HG03095 (cell line): ENCODE measurements at regions not wholly inside any gene's neighbourhood (a gene's known extent, or its start where the extent isn't known, plus 50 kb on each side); places are given as distances from the start of the nearest gene placed in this dataset.
"Not testable (repeated sequence)": the region's sequence is repeated elsewhere in the genome, so short reads cannot be mapped to it uniquely, and the experiment has no call there.

Source experiments
- ATAC-seq: cut with Tn5 transposase; IDR thresholded peaks from one replicate; pipeline ENCODE4 v1.9.1; 2021; ENCODE audit warnings: moderate library complexity; ENCODE audit not compliant: unreplicated experiment

DNA sequence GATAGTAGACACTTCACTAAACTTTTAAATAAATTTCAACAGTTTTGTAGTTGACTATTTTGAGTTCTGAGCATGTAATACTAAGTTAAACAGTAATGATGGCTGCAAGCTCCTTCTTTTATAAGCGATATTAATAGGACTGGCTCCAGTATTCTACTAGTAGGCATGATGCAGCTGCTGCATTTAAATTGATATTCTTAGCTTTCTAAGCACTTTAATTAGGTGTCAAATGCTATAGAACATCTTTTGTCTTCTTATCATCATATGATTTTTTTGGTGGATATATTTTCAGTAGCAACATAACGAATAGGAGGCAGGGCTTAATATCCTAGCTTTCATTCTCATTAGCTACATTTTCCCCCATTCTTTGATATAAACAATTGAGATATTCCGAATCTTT lies 141.1 kb downstream of the FBXO4 start:
- ATAC-seq: no peak

- no peak for ATAC-seq
These were observed 149.3 kb downstream of the FBXO4 start for GRCh38 chr5:42074353-42074752.

GRCh38 chr5:42089705-42090104 lies 164.6 kb downstream of the FBXO4 start:
- no peak for ATAC-seq

DNA sequence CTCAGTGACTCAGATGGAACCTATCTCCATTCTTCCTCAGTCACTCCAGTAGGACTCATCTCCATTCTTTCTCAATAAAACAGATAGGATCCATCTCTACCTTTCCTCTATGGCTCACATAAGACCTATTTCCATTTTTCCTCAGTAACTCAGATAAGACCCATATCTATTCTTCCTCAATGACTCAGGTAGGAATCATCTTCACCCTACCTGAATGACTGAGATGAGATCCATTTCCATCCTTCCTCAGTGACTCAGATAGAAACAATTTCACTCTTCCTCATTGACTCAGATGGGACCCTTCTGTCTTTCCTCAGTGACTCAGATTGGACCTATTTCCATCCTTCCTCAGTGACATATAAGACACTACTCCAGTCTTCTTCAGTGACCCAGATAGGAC lies 165.1 kb downstream of the FBXO4 start:
- ATAC-seq: no peak

DNA sequence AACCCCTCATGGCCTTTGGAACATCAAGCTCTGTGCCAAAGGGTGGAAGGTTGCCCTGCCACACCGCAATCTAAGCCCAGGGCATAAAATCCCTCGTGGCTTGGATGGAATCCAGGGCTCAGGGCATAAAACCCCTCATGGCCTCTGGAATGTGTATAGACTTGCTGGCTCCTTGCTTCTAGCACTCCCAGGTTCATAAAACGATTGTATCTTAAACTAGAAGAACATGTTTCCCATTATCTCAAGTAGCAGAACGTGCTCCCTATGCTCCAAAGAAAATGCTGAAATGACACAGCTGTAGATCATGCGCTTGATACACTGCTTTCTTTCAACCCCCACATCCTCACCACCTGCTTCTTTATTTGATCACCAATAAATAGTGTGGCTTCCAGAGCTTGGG lies 174.8 kb downstream of the FBXO4 start:
- ATAC-seq: not testable (repeated sequence)

DNA sequence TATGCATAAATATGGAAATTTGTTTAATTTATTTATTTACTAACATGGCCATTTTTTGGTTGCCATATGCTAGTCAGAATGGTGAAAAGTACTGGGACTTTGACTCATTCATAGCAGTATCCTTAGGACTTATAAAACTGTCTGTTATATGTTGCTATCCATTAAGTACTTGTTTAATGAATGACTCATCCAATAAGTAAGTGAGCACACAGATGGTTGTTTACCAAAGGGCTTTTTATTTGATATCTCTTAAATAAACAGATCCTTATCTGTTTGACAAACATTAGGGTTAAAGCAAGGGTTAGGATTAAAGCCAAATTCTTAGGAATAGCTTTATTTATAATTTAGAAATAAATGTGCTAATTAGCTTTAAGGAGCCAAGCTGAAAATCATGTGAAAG lies 183.4 kb downstream of the FBXO4 start:
- ATAC-seq: no peak

DNA sequence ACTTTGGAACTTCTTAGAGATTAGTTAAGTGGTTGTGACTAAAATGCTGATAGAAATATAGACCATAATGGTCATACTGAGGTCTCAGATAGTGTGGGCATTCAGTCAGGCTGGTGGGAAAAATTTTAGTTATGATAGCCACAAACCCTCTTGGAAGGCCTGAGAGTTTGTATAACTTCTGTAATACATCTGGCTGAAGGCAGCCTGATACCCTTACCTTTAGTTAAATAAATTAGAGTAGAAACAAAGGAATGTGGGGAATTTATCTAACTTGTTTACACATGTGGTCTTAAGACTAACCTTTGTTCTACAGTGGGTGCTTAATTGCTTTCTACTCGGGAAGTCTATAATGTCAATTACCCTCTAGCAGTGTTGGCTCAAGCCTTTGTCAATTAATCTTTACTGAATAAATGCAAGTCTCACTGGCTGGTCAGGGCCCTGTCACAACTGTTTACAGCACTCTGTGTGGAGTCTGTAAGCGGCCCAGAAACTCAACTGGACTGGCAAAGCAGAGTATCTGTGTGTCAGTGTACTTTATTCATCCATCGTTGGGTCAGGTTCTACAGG lies 184.0 kb downstream of the FBXO4 start:
- ATAC-seq: no peak

GRCh38 chr5:42115721-42116120 lies 190.6 kb downstream of the FBXO4 start:
- not testable (repeated sequence) for ATAC-seq

- no peak for ATAC-seq
These were observed 195.0 kb downstream of the FBXO4 start for GRCh38 chr5:42120070-42120469.

DNA sequence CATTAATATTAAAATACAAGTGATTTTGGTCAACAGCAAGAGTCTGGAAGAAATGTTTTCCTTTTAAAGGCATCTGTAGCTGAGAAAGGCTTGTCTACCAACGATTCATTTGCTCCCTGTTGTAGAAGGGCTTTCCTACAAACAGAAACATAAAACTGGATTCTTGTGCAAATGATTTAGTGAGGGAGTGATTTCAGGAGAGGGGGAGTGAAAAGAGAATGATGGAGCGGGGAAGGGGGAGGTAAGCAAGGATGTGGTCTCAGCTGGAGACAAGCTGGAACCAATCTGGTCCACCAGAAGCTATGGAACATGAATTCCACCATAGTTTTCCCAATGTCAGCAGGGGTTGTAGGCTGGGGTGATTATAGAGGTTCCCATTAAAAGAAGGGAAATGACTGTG lies 196.3 kb downstream of the FBXO4 start:
- no peak for ATAC-seq

GRCh38 chr5:42131081-42131480 lies 206.0 kb downstream of the FBXO4 start:
- ATAC-seq: no peak

GRCh38 chr5:42143361-42143760 lies 218.3 kb downstream of the FBXO4 start:
- ATAC-seq: no peak

DNA sequence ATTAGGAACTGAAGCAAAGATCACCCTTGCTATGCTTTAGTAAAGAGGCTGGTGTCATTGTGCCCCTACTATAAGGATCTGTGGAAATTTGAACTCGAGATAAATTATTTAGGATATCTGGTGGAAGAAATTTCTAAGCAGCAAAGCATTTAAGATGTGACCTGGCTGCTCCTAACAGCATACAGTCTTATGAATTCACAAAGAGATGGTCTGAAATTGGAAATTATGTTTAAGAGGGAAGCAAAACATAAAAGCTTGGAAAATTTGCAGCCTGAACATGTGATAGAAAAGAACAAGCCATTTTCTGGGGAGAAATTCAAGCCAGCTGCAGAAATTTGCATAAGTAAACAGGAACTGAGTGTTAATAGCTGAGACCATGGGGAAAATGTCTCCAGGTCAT lies 223.7 kb downstream of the FBXO4 start:
- no peak for ATAC-seq

- ATAC-seq: no peak
These were observed 232.1 kb downstream of the FBXO4 start for GRCh38 chr5:42157215-42157614.

- ATAC-seq: no peak
These were observed 238.0 kb downstream of the FBXO4 start for GRCh38 chr5:42163083-42163482.

DNA sequence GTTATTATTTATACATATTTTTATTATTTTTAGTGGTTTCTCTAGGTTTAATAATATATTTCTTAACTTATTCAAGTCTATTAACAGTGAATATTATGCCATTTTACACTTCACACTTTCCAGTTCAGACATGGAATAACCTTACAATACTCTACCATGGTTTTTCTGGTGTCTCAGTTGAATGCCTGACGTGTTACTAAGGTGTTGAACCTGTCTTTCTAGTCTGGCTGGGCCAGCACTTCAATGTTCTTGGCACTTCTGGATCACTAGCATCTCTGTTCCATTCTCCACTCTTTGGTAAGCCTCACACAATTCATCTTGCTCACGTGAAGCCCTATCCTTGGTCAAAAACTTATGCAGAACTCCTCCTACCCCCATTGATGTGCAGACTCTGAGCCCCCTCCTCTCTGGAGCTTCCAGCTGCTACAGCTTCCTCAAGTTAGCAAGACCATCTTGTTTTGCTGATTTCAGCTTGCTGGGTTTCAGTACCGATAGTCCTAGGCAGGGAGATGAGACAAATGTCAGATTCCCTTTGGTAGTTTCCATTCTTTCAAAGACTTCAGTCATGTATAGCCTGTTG lies 243.1 kb downstream of the FBXO4 start:
- no peak for ATAC-seq

DNA sequence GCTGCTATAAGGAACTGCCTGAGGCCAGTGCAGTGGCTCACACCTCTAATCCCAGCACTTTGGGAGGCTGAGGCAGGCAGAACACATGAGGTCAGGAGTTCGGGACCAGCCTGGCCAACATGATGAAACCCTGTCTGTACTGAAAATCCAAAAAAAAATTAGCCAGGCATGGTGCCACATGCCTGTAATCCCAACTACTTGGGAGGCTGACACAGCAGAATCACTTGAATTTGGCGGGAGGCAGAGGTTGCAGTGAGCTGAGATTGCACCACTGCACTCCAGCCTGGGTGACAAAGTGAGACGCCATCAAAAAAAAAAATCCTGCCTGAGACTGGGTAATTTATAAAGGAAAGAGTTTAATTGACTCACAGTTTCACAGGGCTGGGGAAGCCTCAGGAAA lies 247.1 kb upstream of the GHR start:
- not testable (repeated sequence) for ATAC-seq

GRCh38 chr5:42179843-42180242 lies 243.4 kb upstream of the GHR start:
- not testable (repeated sequence) for ATAC-seq

GRCh38 chr5:42216904-42217303 lies 206.3 kb upstream of the GHR start:
- ATAC-seq: no peak

GRCh38 chr5:42217791-42218190 lies 205.4 kb upstream of the GHR start:
- no peak for ATAC-seq

GRCh38 chr5:42225009-42225408 lies 198.2 kb upstream of the GHR start:
- ATAC-seq: no peak

DNA sequence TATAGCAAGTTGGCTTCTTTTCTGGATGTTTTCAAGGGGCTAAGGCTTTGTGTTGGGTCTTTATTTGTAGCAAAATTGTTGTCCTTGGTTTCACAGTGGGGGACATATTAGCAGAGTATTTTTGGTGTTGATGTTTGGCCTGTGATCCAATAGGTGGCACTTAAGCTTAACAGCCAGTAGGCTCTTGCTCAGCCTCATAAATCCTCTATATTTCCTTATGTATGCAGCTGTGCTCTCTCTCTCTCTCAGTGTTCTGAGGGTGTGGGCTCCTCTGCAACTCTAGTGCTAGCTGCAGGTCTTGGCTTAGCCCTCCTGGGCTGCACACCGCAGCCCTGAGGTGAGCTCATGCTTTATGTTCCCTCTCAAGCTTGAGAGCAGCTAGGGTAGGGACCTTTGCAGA lies 195.0 kb upstream of the GHR start:
- no peak for ATAC-seq

DNA sequence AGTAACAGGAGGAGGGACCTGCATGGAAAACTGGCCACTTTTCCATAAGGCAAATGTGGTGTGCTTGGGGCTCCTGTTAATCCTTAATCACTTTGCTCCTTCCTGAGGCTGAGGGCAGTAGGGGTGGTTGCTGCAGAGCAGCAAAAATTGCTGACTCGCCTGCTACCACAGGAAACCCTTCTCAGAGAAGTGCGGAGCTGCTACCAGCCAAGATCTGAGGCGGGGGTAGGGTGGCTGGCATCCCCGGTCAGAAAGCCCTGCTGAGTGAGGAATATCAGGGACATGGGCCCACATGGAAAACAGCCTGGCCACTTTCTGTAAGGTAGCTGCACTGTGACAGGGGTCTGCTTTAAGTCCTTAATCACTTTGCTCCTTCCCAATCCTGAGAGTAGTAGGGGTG lies 192.4 kb upstream of the GHR start:
- ATAC-seq: no peak
